Immature natural killer cell (primary cell): ENCODE measurements at regions not wholly inside any gene's neighbourhood (a gene's known extent, or its start where the extent isn't known, plus 50 kb on each side); places are given as distances from the start of the nearest gene placed in this dataset.

Experiments used
- DNase-seq, 3 donors: peaks; one replicate each; pipeline ENCODE4 v3.0.0; 2022; ENCODE audit warnings: mixed read lengths in 1 of 3
- H3K27ac Mint-ChIP-seq, 6 donors: one replicate each; pipeline ENCODE4 v1.8.0; 2020; ENCODE audit warnings: mixed read lengths in 6 of 6, mild to moderate bottlenecking in 5 of 6, inconsistent platforms in 4 of 6, moderate library complexity in 3 of 6
- H3K27me3 Mint-ChIP-seq, 3 donors: one replicate each; pipeline ENCODE4 v1.8.0; 2020 to 2021; ENCODE audit warnings: low read depth in 3 of 3, mild to moderate bottlenecking in 3 of 3, mixed read lengths in 3 of 3, moderate library complexity in 3 of 3, inconsistent platforms in 1 of 3
- H3K36me3 Mint-ChIP-seq, 3 donors: one replicate each; pipeline ENCODE4 v1.8.0; 2020; ENCODE audit warnings: mixed read lengths in 3 of 3, inconsistent platforms in 2 of 3, mild to moderate bottlenecking in 2 of 3
- H3K4me1 Mint-ChIP-seq, 2 donors: one replicate each; pipeline ENCODE4 v1.8.0; 2020; ENCODE audit warnings: inconsistent platforms in 2 of 2, mild to moderate bottlenecking in 2 of 2, mixed read lengths in 2 of 2, moderate library complexity in 1 of 2
- H3K4me3 Mint-ChIP-seq, 5 donors: one replicate each; pipeline ENCODE4 v1.8.0; 2020; ENCODE audit warnings: mild to moderate bottlenecking in 5 of 5, mixed read lengths in 5 of 5, inconsistent platforms in 3 of 5, moderate library complexity in 3 of 5
- H3K9me3 Mint-ChIP-seq, 6 donors: one replicate each; pipeline ENCODE4 v1.8.0; 2020; ENCODE audit warnings: mild to moderate bottlenecking in 6 of 6, mixed read lengths in 6 of 6, inconsistent platforms in 4 of 6, moderate library complexity in 3 of 6

- Mint-ChIP-seq H3K9me3 (no peaks in the 10 kb centered on the region), H3K27ac (no peak overlapping the region), H3K4me1 (no peaks in the 10 kb centered on the region), H3K36me3 (no peaks in the 10 kb centered on the region), H3K27me3 (peaks cover 0 to 2% (median 0%) of the 10 kb centered on the region in 3 donors), H3K4me3 (no peak overlapping the region)
- no peak for DNase-seq
These were observed 66.6 kb upstream of the TIAM1 start for GRCh38 chr21:31410499-31411131.

GRCh38 chr21:31409831-31410487 is 65.9 kb upstream of the TIAM1 start:
- peaks cover 0 to 2% (median 0%) of the 10 kb centered on the region in 3 donors for H3K27me3 Mint-ChIP-seq
- no peak overlapping the region for H3K27ac Mint-ChIP-seq
- H3K9me3 Mint-ChIP-seq: no peaks in the 10 kb centered on the region
- H3K4me3 Mint-ChIP-seq: no peak overlapping the region
- no peaks in the 10 kb centered on the region for H3K36me3 Mint-ChIP-seq
- no peaks in the 10 kb centered on the region for H3K4me1 Mint-ChIP-seq
- no peak for DNase-seq

DNA sequence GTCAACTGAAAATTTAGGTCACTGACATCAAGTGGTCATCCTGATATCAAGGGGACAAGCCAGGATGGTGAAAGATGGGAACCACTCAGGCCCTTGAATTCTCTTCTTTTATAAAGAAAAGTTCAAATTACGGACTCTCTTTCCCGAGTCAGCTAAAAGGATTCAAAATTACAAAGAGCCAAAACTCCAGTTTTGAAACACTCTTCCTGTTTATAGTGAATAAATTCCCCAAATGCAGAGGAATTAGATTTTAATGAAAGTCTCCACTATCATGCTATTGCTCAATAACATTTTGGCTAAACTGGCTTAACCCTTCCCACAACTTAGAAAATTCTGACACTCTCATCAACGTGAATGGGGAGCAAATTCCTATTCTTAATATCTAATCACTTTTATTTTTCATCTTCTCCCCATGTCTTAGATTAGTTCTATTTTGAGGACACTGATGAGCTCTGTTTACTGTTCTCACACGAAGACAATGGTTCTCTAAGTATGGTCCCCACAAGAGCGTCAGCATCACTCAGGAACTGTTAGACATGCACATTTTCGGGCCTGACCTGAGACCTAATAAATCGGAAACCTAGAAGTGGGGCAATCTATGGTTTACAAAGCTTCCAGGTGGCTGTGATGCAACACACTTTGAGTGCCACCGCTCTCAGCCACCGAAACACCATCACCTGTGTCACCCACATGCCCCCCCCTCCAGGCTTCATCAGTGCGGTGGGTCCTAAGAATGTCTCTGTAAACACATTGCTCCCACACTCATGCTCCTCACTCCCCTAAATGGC is 64.4 kb upstream of the TIAM1 start:
- no peaks in the 10 kb centered on the region for H3K4me1 Mint-ChIP-seq
- H3K9me3 Mint-ChIP-seq: no peaks in the 10 kb centered on the region
- no peaks in the 10 kb centered on the region for H3K36me3 Mint-ChIP-seq
- no peak for DNase-seq
- peaks cover 0 to 2% (median 0%) of the 10 kb centered on the region in 3 donors for H3K27me3 Mint-ChIP-seq
- no peak overlapping the region for H3K4me3 Mint-ChIP-seq
- H3K27ac Mint-ChIP-seq: no peak overlapping the region

DNA sequence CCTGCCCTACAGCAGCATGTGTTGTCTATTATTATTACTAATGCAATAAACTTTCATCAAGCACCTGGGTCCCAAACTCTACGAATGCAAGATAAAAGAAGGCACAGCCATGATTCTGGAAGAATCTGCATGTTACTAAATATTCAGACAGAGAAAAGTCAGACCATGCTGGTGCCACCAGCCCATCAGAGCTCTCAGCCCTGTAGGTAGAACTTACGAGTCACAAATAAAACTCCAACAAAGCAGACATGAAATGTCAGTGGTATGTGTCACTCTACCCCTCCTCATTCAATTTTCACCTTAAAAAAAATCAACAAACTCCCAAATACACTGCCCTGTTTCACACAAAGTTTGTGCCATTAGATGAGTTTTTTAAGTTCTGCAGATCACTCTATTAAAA is 62.4 kb upstream of the TIAM1 start:
- DNase-seq: no peak

GRCh38 chr21:31405604-31406003 is 61.5 kb upstream of the TIAM1 start:
- Mint-ChIP-seq H3K4me3 (no peak overlapping the region), H3K4me1 (no peaks in the 10 kb centered on the region), H3K9me3 (no peaks in the 10 kb centered on the region), H3K27ac (no peak overlapping the region), H3K27me3 (peaks cover 0 to 5% (median 2%) of the 10 kb centered on the region in 3 donors), H3K36me3 (no peaks in the 10 kb centered on the region)
- no peak for DNase-seq

More for the DNA sequence above, 62.4 kb upstream of the TIAM1 start:
- H3K9me3 Mint-ChIP-seq: no peaks in the 10 kb centered on the region
- peaks cover 0 to 2% (median under 1%) of the 10 kb centered on the region in 3 donors for H3K27me3 Mint-ChIP-seq
- H3K36me3 Mint-ChIP-seq: no peaks in the 10 kb centered on the region
- H3K27ac Mint-ChIP-seq: no peak overlapping the region
- no peaks in the 10 kb centered on the region for H3K4me1 Mint-ChIP-seq
- no peak overlapping the region for H3K4me3 Mint-ChIP-seq

GRCh38 chr21:31403596-31404333 is 59.7 kb upstream of the TIAM1 start:
- Mint-ChIP-seq H3K4me3 (no peak overlapping the region), H3K27me3 (peaks cover 0 to 7% (median 5%) of the 10 kb centered on the region in 3 donors), H3K27ac (no peak overlapping the region), H3K9me3 (no peaks in the 10 kb centered on the region), H3K4me1 (no peaks in the 10 kb centered on the region), H3K36me3 (no peaks in the 10 kb centered on the region)
- no peak for DNase-seq

GRCh38 chr21:31399591-31399990 is 55.5 kb upstream of the TIAM1 start:
- no peaks in the 10 kb centered on the region for H3K36me3 Mint-ChIP-seq
- DNase-seq: no peak
- peaks cover 5 to 18% of the 10 kb centered on the region in 2 donors for H3K4me1 Mint-ChIP-seq
- H3K27ac Mint-ChIP-seq: no peak overlapping the region
- H3K27me3 Mint-ChIP-seq: peaks cover 0 to 5% (median 5%) of the 10 kb centered on the region in 3 donors
- H3K4me3 Mint-ChIP-seq: no peak overlapping the region
- H3K9me3 Mint-ChIP-seq: peaks cover 0 to under 1% (median 0%) of the 10 kb centered on the region in 6 donors

DNA sequence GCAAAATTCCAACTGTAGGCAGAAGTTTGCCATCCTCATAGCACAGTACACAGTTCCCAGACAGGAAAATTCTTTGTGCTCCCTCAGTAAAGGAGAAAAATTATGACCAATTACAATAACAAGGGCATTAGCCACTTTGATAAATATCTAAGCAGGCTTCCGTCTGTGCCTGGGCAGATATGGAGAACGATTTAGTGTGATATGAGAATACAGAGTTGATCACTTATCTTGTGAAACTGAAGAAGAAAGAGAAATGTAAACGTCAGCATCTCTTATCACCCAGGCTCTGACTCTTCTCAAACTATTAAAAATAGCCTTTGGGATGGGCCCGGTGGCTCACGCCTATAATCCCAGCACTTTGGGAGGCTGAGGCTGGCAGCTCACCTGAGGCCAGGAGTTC is 54.5 kb upstream of the TIAM1 start:
- no peak for DNase-seq
- Mint-ChIP-seq H3K27ac (peak overlapping the region in 1 of 6 donors; percentile 20), H3K4me3 (no peak overlapping the region), H3K9me3 (peaks cover 0 to 3% (median 0%) of the 10 kb centered on the region in 6 donors), H3K36me3 (no peaks in the 10 kb centered on the region), H3K4me1 (peaks cover 9 to 26% of the 10 kb centered on the region in 2 donors), H3K27me3 (peaks cover 3 to 7% (median 5%) of the 10 kb centered on the region in 3 donors)

- Mint-ChIP-seq H3K27ac (no peak overlapping the region), H3K4me1 (peaks cover 9 to 26% of the 10 kb centered on the region in 2 donors), H3K4me3 (no peak overlapping the region), H3K27me3 (peaks cover 3 to 7% (median 5%) of the 10 kb centered on the region in 3 donors), H3K9me3 (peaks cover 0 to 3% (median 0%) of the 10 kb centered on the region in 6 donors), H3K36me3 (no peaks in the 10 kb centered on the region)
- no peak for DNase-seq
These were observed 53.9 kb upstream of the TIAM1 start for GRCh38 chr21:31397939-31398338.

DNA sequence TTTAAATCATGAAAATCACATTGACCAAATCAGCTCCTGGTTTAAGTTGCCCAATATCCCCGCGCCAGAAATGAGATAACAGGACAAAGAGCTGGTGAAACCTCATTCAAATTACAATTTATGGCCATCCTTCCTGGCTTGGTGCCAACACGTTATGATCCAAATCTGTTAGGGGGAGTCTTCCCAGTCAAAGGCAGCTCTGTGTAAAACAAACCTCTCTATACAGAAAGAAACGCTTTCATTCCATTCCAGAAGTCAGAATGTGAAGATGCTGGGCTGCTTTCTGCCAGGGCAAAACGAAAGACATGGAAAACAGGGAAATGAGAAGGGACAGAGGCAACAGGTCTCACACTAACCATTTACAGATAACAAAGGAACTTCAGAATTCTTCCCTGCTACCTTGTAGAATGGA is 53.5 kb upstream of the TIAM1 start:
- Mint-ChIP-seq H3K4me3 (no peak overlapping the region), H3K4me1 (peaks cover 9 to 26% of the 10 kb centered on the region in 2 donors), H3K36me3 (no peaks in the 10 kb centered on the region), H3K27ac (peak overlapping the region in 1 of 6 donors; percentile 12), H3K9me3 (peaks cover 0 to 3% (median 0%) of the 10 kb centered on the region in 6 donors), H3K27me3 (peaks cover 3 to 7% (median 5%) of the 10 kb centered on the region in 3 donors)
- DNase-seq: no peak

GRCh38 chr21:31397030-31397429 is 53.0 kb upstream of the TIAM1 start:
- H3K27me3 Mint-ChIP-seq: peaks cover 3 to 7% (median 5%) of the 10 kb centered on the region in 3 donors
- peaks cover 0 to 3% (median 0%) of the 10 kb centered on the region in 6 donors for H3K9me3 Mint-ChIP-seq
- no peak for DNase-seq
- peak overlapping the region in 1 of 6 donors; percentile 12 for H3K27ac Mint-ChIP-seq
- no peak overlapping the region for H3K4me3 Mint-ChIP-seq
- peaks cover 9 to 26% of the 10 kb centered on the region in 2 donors for H3K4me1 Mint-ChIP-seq
- no peaks in the 10 kb centered on the region for H3K36me3 Mint-ChIP-seq

DNA sequence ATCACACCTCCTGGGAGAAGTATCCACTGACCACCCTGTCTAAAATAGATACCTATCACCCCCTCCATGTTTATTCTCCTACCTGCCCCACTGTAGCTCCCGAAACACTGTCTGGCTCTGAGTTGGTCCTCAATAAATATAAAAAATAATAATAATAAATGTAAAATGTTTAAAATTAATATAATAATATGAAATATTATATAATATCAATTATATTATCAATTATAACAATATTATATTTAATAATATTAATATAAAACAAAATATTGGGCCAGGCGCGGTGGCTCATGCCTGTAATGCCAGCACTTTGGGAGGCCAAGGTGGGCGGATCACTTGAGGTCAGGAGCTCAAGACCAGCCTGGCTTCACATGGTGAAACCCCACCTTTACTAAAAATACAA is 52.3 kb upstream of the TIAM1 start:
- Mint-ChIP-seq H3K27me3 (peaks cover 3 to 5% (median 5%) of the 10 kb centered on the region in 3 donors), H3K4me1 (peaks cover 9 to 26% of the 10 kb centered on the region in 2 donors), H3K36me3 (no peaks in the 10 kb centered on the region), H3K9me3 (peaks cover 0 to 3% (median 0%) of the 10 kb centered on the region in 6 donors), H3K27ac (no peak overlapping the region), H3K4me3 (no peak overlapping the region)
- DNase-seq: no peak

GRCh38 chr21:31395791-31396190 is 51.7 kb upstream of the TIAM1 start:
- Mint-ChIP-seq H3K4me1 (peaks cover 9 to 26% of the 10 kb centered on the region in 2 donors), H3K27me3 (peaks cover 2 to 5% (median 3%) of the 10 kb centered on the region in 3 donors), H3K4me3 (no peak overlapping the region), H3K36me3 (no peaks in the 10 kb centered on the region), H3K9me3 (peaks cover 0 to 3% (median 0%) of the 10 kb centered on the region in 6 donors), H3K27ac (no peak overlapping the region)
- DNase-seq: no peak
